Esophagus (tissue), 2 donors: ENCODE measurements at regions not wholly inside any gene's neighbourhood (a gene's known extent, or its start where the extent isn't known, plus 50 kb on each side); places are given as distances from the start of the nearest gene placed in this dataset.
"Not testable (repeated sequence)": the region's sequence is repeated elsewhere in the genome, so short reads cannot be mapped to it uniquely, and the experiment has no call there.

Experiments used
- H3K27ac ChIP-seq, 2 donors: one replicate each; pipeline ENCODE4 v1.5.1; 2013; ENCODE audit warnings: low read depth in 2 of 2, mild to moderate bottlenecking in 2 of 2, inconsistent platforms in 1 of 2, low read length in 1 of 2, moderate library complexity in 1 of 2
- H3K27me3 ChIP-seq, 2 donors: one replicate each; pipeline ENCODE4 v1.6.1; 2013; ENCODE audit warnings: low read length in 2 of 2, control low read depth in 1 of 2, mild to moderate bottlenecking in 1 of 2; ENCODE audit not compliant: insufficient read depth in 2 of 2, control insufficient read depth in 1 of 2
- H3K36me3 ChIP-seq, 2 donors: one replicate each; pipeline ENCODE4 v1.6.1; 2013; ENCODE audit warnings: low read length in 1 of 2; ENCODE audit not compliant: control insufficient read depth in 2 of 2, insufficient read depth in 2 of 2
- H3K4me1 ChIP-seq, 2 donors: one replicate each; pipeline ENCODE4 v1.6.1; 2013; ENCODE audit warnings: low read length in 1 of 2; ENCODE audit not compliant: control insufficient read depth in 2 of 2, insufficient read depth in 2 of 2
- H3K4me3 ChIP-seq, 2 donors: one replicate each; pipeline ENCODE4 v1.5.1; 2013; ENCODE audit warnings: low read length in 2 of 2, mild to moderate bottlenecking in 2 of 2, low read depth in 1 of 2, moderate library complexity in 1 of 2
- H3K9me3 ChIP-seq, 2 donors: one replicate each; pipeline ENCODE4 v1.6.1; 2013; ENCODE audit warnings: mild to moderate bottlenecking in 2 of 2, low read depth in 1 of 2, low read length in 1 of 2, moderate library complexity in 1 of 2; ENCODE audit not compliant: control insufficient read depth in 2 of 2, insufficient read depth in 1 of 2
- WGBS, 2 donors: extraction: QIAGEN DNeasy Blood & Tissue Kit; methylation state at CpG; one replicate each; pipeline ENCODE4 v1.1.7; 2013; 5-methylcytosine and 5-hydroxymethylcytosine counted together
- donor health status: healthy with polysubstance abuse.
- donor health status: Bipolar disorder and iron deficiency.

- Histone ChIP-seq H3K27me3 (no peaks in the 10 kb centered on the region), H3K36me3 (no peaks in the 10 kb centered on the region), H3K4me3 (no peak overlapping the region), H3K9me3 (peaks cover 6 to 10% of the 10 kb centered on the region in 2 donors), H3K4me1 (no peaks in the 10 kb centered on the region), H3K27ac (no peak overlapping the region)
Measured at GRCh38 chr2:7530001-7530400, 612.8 kb downstream of the RNF144A start.

GRCh38 chr2:7539077-7539476, 621.9 kb downstream of the RNF144A start:
- Histone ChIP-seq H3K4me1 (no peaks in the 10 kb centered on the region), H3K4me3 (no peak overlapping the region), H3K27me3 (no peaks in the 10 kb centered on the region), H3K9me3 (no peaks in the 10 kb centered on the region), H3K27ac (no peak overlapping the region), H3K36me3 (no peaks in the 10 kb centered on the region)
- 76 to 84% methylated on average over 4 of the region's 4 CpGs for WGBS, 2 donors

- Histone ChIP-seq H3K36me3 (no peaks in the 10 kb centered on the region), H3K4me3 (no peak overlapping the region), H3K4me1 (no peaks in the 10 kb centered on the region), H3K9me3 (no peaks in the 10 kb centered on the region), H3K27ac (no peak overlapping the region), H3K27me3 (no peaks in the 10 kb centered on the region)
- WGBS, 2 donors = 80 to 94% methylated on average over 5 of the region's 5 CpGs
Measured at GRCh38 chr2:7539760-7540159, 622.5 kb downstream of the RNF144A start.

DNA sequence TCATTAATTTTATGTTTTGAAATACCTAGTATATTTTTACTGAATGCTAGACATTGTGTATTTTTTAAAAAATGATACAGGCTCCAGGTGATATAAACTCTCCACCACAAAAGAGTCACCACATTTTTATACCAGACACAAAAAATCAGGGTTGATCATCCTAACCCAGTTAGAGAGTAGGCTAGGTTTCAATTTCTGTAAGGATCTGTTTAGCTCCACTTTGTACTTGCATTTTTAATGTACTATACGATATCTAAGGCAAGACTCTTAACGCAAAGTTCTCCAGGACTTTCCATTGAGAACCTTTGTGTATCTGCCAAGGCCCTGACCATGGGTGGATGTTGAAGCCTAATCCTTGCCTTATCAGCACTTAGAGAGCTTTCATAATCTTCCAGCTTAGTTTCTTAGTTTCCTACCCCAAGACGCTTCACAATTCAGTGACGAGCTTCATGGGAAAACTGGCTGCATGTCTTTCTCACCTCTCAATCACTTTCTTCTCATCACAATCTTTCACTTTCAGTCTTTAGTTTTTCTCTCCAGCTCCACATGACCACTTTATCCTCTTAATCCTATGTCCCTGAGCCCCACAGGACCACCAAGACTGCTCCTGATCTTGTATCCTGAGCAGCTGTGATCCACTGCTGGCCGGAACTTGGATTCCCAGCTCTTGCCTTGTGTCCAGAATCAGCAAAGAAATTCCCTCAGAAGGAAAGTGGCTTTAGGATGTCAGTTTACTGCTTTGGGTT, 635.8 kb downstream of the RNF144A start:
- 66 to 71% methylated on average over 5 of the region's 5 CpGs for WGBS, 2 donors
- peaks cover 0 to 3% of the 10 kb centered on the region in 2 donors for H3K9me3 ChIP-seq
- H3K36me3 ChIP-seq = no peaks in the 10 kb centered on the region
- H3K27ac ChIP-seq = no peak overlapping the region
- H3K4me3 ChIP-seq = no peak overlapping the region
- no peaks in the 10 kb centered on the region for H3K27me3 ChIP-seq
- H3K4me1 ChIP-seq = no peaks in the 10 kb centered on the region

DNA sequence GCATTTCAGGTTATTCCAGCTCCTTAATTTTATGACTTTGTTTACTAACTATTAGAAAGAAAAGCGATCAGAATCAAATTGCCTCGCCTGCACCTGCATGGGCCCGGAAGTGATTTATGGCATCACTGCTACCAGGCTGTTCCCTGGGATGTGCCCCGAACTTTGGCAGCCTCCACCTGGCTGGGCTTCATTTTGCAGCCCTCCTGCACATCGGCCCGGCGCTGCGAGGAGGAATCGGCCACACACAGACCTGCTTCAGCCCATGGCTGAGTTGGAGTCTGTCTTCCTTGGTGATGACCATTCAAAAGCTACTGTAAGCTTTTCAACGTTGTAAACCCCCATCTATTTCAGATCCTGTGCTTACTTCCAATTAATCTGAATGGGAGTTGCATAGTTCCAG, 638.0 kb downstream of the RNF144A start:
- WGBS, 2 donors = 92 to 93% methylated on average over 10 of the region's 10 CpGs
- Histone ChIP-seq H3K36me3 (no peaks in the 10 kb centered on the region), H3K4me3 (no peak overlapping the region), H3K9me3 (peaks cover 0 to 3% of the 10 kb centered on the region in 2 donors), H3K4me1 (no peaks in the 10 kb centered on the region), H3K27me3 (no peaks in the 10 kb centered on the region), H3K27ac (no peak overlapping the region)

DNA sequence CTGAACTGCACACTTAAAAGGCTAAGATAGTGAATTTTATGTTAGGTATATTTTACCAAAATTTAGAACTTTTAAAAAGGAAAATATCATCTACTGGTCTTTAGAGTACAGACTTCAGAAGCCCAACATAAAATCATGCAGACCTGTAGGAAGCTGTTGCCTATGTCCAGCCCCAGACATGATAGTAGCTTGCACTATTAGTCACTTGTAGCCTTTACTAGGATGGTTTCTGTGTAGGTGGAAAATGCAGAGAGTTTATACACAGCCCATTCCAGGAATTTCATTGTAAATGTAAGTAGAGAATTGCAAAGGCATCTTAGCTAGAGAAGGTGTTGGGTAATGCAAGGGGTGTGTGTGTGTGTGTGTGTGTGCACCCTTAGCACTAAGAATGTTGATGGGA, 640.2 kb downstream of the RNF144A start:
- Histone ChIP-seq H3K27me3 (no peaks in the 10 kb centered on the region), H3K4me1 (no peaks in the 10 kb centered on the region), H3K4me3 (no peak overlapping the region), H3K36me3 (no peaks in the 10 kb centered on the region), H3K9me3 (peaks cover 0 to 3% of the 10 kb centered on the region in 2 donors), H3K27ac (no peak overlapping the region)

DNA sequence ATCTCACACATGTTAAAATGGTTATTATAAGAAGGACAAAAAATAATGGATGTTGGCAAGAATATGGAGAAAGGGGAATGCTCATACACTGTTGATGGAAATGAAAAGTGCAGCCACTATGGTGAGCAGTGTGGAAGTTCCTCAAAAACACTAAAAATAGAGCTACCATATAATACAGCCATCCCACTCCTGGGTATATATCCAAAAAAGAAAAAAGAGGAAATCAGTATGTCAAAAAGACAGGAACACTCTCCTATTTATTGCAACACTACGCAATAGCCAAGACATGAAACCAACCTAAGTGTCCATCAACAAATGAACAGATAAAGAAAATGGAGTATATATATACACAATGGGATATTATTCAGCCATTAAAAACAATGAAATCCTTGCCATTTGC, 642.6 kb downstream of the RNF144A start:
- H3K27ac ChIP-seq = no peak overlapping the region
- H3K4me3 ChIP-seq = no peak overlapping the region
- H3K36me3 ChIP-seq = no peaks in the 10 kb centered on the region
- WGBS, 2 donors = 94% methylated on average over 1 of the region's 1 CpG
- H3K9me3 ChIP-seq = peaks cover 0 to 3% of the 10 kb centered on the region in 2 donors
- H3K27me3 ChIP-seq = no peaks in the 10 kb centered on the region
- H3K4me1 ChIP-seq = no peaks in the 10 kb centered on the region

DNA sequence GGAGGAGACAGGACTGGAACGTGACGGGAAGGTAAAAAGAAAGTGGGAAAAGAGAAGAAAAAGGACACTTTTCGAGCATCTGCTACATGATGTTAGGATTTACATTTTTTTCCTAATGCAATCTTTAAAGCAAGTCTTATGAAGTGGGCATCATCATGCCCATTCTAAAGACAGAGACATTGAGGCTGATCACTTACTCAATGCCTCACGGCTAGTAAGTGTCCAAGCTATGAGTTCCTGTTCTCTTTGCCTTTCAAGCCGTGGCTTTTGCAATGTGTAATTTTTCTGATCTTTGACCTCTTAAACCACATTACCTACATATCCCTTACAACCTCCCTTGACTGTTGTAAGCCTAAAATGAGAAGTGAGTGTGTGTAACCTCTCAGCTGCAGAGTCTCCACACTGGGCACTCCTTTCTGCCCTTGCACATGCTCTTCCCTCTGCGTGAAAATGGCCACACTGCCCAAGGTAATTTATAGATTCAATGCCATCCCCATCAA, 649.2 kb downstream of the RNF144A start:
- H3K4me1 ChIP-seq = no peaks in the 10 kb centered on the region
- H3K36me3 ChIP-seq = no peaks in the 10 kb centered on the region
- 88 to 89% methylated on average over 6 of the region's 6 CpGs for WGBS, 2 donors
- no peaks in the 10 kb centered on the region for H3K27me3 ChIP-seq
- peaks cover 0 to 3% of the 10 kb centered on the region in 2 donors for H3K9me3 ChIP-seq
- no peak overlapping the region for H3K27ac ChIP-seq
- H3K4me3 ChIP-seq = no peak overlapping the region

GRCh38 chr2:7567116-7567515, 649.9 kb downstream of the RNF144A start:
- 49 to 58% methylated on average over 2 of the region's 2 CpGs for WGBS, 2 donors
- not testable (repeated sequence) for H3K4me1 ChIP-seq, H3K9me3 ChIP-seq, H3K36me3 ChIP-seq, H3K4me3 ChIP-seq, H3K27me3 ChIP-seq, H3K27ac ChIP-seq

GRCh38 chr2:7567646-7568045, 650.4 kb downstream of the RNF144A start:
- no peaks in the 10 kb centered on the region for H3K27me3 ChIP-seq
- no peak overlapping the region for H3K27ac ChIP-seq
- no peak overlapping the region for H3K4me3 ChIP-seq
- no peaks in the 10 kb centered on the region for H3K36me3 ChIP-seq
- WGBS, 2 donors = 43 to 63% methylated on average over 4 of the region's 4 CpGs
- peaks cover 0 to 3% of the 10 kb centered on the region in 2 donors for H3K9me3 ChIP-seq
- no peaks in the 10 kb centered on the region for H3K4me1 ChIP-seq
